Loucy (cell line): ENCODE measurements at regions not wholly inside any gene's neighbourhood (a gene's known extent, or its start where the extent isn't known, plus 50 kb on each side); places are given as distances from the start of the nearest gene placed in this dataset.
A peak's percentile ranks its signal among the peaks of the same experiment; 100 is the strongest.

Experiments
- H2AFZ ChIP-seq: fragments of 200-600 bp; sonication (generic); 2 replicates; pipeline ENCODE4 v1.6.0; 2016; ENCODE audit warnings: antibody characterized with exemption, mild to moderate bottlenecking, low read length, moderate library complexity
- H3F3A ChIP-seq: fragments of 200-600 bp; 2 replicates; pipeline ENCODE4 v1.6.0; 2016; ENCODE audit warnings: antibody characterized with exemption, low read depth, mild to moderate bottlenecking
- H3K27me3 ChIP-seq: fragments of 200-600 bp; sonication (generic); 2 replicates; pipeline ENCODE4 v1.6.1; 2014; ENCODE audit warnings: low read length, mild to moderate bottlenecking; ENCODE audit not compliant: insufficient read depth, poor library complexity, severe bottlenecking
- H3K36me3 ChIP-seq: fragments of 200-600 bp; sonication (generic); 2 replicates; pipeline ENCODE4 v1.6.1; 2016; ENCODE audit warnings: low read length; ENCODE audit not compliant: insufficient read depth
- H3K4me1 ChIP-seq: fragments of 200-600 bp; sonication (generic); 2 replicates; pipeline ENCODE4 v1.5.1; 2014; ENCODE audit warnings: low read length, mild to moderate bottlenecking; ENCODE audit not compliant: insufficient read depth, poor library complexity, severe bottlenecking
- H3K4me2 ChIP-seq: fragments of 200-600 bp; sonication (generic); 2 replicates; pipeline ENCODE4 v1.6.0; 2014; ENCODE audit warnings: antibody characterized with exemption, low read length, low read depth, mild to moderate bottlenecking; ENCODE audit not compliant: poor library complexity, severe bottlenecking
- H3K4me3 ChIP-seq: fragments of 200-600 bp; sonication (generic); 2 replicates; pipeline ENCODE4 v1.5.1; 2014; ENCODE audit warnings: low read length, mild to moderate bottlenecking, mixed read lengths; ENCODE audit not compliant: poor library complexity, severe bottlenecking
- H3K79me2 ChIP-seq: fragments of 200-600 bp; sonication (generic); 2 replicates; pipeline ENCODE4 v1.6.1; 2014; ENCODE audit warnings: low read length; ENCODE audit not compliant: insufficient read depth
- H3K9ac ChIP-seq: fragments of 200-600 bp; sonication (generic); 2 replicates; pipeline ENCODE4 v1.6.0; 2014; ENCODE audit warnings: mild to moderate bottlenecking, low read depth, low read length, moderate library complexity; ENCODE audit not compliant: poor library complexity, severe bottlenecking
- H3K9me2 ChIP-seq: fragments of 200-600 bp; sonication (generic); replicated peaks from 2 replicates; pipeline ENCODE4 v1.6.1; 2016; ENCODE audit warnings: low read depth, low read length, mixed read lengths
- H3K9me3 ChIP-seq: fragments of 200-600 bp; sonication (generic); 2 replicates; pipeline ENCODE4 v1.6.1; 2014; ENCODE audit warnings: mild to moderate bottlenecking, antibody characterized with exemption, low read length, low read depth; ENCODE audit not compliant: insufficient read depth
- H4K20me1 ChIP-seq: fragments of 200-600 bp; sonication (generic); 2 replicates; pipeline ENCODE4 v1.6.0; 2014; ENCODE audit warnings: antibody characterized with exemption, low read length, mild to moderate bottlenecking; ENCODE audit not compliant: insufficient read depth, poor library complexity, severe bottlenecking
- CTCF ChIP-seq: fragments of 200-600 bp; sonication (generic); conservative IDR thresholded peaks from 2 replicates; pipeline ENCODE4 v1.5.1; 2014; ENCODE audit warnings: mild to moderate bottlenecking, antibody characterized with exemption, low read length
- EZH2phosphoT487 ChIP-seq: fragments of 200-600 bp; IDR thresholded peaks from 2 replicates; pipeline ENCODE4 v1.6.1; 2018; ENCODE audit warnings: antibody characterized with exemption, mild to moderate bottlenecking, moderate library complexity, borderline replicate concordance

DNA sequence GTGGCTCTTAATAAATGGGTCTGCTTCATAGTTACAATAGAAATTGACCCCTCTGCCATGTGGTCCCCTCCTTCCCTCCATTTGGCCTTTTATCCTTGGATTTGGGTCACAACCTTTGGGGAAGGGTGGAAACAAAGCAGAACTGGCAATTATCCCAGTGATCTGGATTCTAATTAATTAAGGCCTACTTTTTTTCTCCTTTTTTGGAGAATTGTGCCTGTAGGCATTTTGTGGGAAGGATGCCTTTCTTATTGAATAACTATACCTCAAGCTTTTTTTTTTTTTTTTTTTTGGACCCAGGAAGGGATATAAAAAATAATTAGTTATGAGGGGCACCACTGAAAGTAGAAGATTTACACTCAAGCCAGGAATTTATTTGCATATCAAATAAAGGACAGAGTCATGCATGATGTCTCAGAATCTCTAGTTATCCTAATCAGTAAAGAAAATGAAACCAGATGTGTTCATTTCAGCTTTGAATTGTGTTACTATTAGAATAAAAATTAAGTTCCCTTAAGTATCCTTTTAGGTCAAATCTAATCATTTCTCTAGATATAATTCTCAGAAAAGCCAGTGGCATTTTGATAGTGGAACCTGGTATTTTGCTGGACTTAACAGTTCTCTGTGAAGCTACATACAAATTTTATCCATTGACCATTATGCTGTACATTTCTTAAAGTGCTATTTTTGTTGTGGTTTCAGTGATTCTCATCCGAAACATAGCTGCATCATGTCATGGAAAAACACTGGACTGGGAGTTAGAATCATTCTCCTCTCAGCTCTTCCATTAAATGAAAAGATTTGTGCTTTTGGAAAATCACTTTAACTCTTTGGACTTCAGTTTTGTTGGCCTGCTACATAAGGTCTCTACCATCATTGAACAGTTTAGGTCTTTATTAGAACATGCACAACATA is 129.3 kb downstream of the KCNRG start:
- H3K9me2 ChIP-seq = no peaks in the 10 kb centered on the region
- H3K4me2 ChIP-seq = no peak overlapping the region
- H3F3A ChIP-seq = no peaks in the 10 kb centered on the region
- peak overlapping the region; percentile 25; the same call in 1 of the 2 replicates for H2AFZ ChIP-seq
- TF ChIP-seq EZH2phosphoT487 = no peak
- no peak overlapping the region for H3K9ac ChIP-seq
- no peak overlapping the region for H3K4me3 ChIP-seq
- H3K27me3 ChIP-seq = no peaks in the 10 kb centered on the region
- no peaks in the 10 kb centered on the region for H3K79me2 ChIP-seq
- no peaks in the 10 kb centered on the region for H3K36me3 ChIP-seq
- H3K9me3 ChIP-seq = no peaks in the 10 kb centered on the region
- H3K4me1 ChIP-seq = peaks cover 7% of the 10 kb centered on the region
- H4K20me1 ChIP-seq = no peaks in the 10 kb centered on the region

GRCh38 chr13:50149214-50149613 is 134.0 kb downstream of the KCNRG start:
- H3K4me2 ChIP-seq = no peak overlapping the region
- H3K9me2 ChIP-seq = no peaks in the 10 kb centered on the region
- no peaks in the 10 kb centered on the region for H3K36me3 ChIP-seq
- no peaks in the 10 kb centered on the region for H3K79me2 ChIP-seq
- TF ChIP-seq CTCF = no peak
- TF ChIP-seq EZH2phosphoT487 = no peak
- H3K4me1 ChIP-seq = peaks cover 17% of the 10 kb centered on the region
- H3K9me3 ChIP-seq = no peaks in the 10 kb centered on the region
- H2AFZ ChIP-seq = 0 out of 2 replicates have a peak overlapping the region, but pooled peaks have one; percentile 5
- no peaks in the 10 kb centered on the region for H3F3A ChIP-seq
- no peaks in the 10 kb centered on the region for H4K20me1 ChIP-seq
- H3K27me3 ChIP-seq = no peaks in the 10 kb centered on the region
- H3K9ac ChIP-seq = no peak overlapping the region
- H3K4me3 ChIP-seq = no peak overlapping the region

DNA sequence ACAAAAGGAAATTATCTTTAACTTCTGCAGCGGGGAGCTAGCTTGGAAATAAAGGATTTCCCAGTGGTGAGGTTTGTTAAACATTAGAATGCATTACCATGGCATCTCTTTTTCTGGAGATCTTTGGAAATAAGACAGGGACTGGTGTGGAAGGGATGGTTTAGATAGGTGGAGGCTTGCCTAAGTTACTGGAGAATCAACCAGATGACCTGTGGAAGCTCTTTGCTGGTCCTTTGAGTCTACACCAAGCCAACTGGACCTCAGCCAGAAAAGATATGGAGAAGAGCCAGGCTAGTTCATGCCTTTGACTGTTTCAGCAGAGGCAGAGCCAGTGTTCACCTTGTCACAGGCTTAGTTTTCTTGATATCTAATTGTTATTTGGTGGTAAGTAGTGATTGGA is 134.7 kb downstream of the KCNRG start:
- no peaks in the 10 kb centered on the region for H4K20me1 ChIP-seq
- peak overlapping the region; percentile 5; the same call in 1 of the 2 replicates for H2AFZ ChIP-seq

More for the DNA sequence above, 134.7 kb downstream of the KCNRG start:
- no peaks in the 10 kb centered on the region for H3K79me2 ChIP-seq
- H3K4me1 ChIP-seq = peaks cover 17% of the 10 kb centered on the region
- no peak overlapping the region for H3K4me3 ChIP-seq
- no peak overlapping the region for H3K9ac ChIP-seq
- H3K9me3 ChIP-seq = no peaks in the 10 kb centered on the region
- H3K27me3 ChIP-seq = no peaks in the 10 kb centered on the region
- no peaks in the 10 kb centered on the region for H3K36me3 ChIP-seq
- no peak overlapping the region for H3K4me2 ChIP-seq
- TF ChIP-seq CTCF = no peak
- no peaks in the 10 kb centered on the region for H3K9me2 ChIP-seq
- no peaks in the 10 kb centered on the region for H3F3A ChIP-seq
